Kidney (tissue), 13 donors: ENCODE measurements at regions not wholly inside any gene's neighbourhood (a gene's known extent, or its start where the extent isn't known, plus 50 kb on each side); places are given as distances from the start of the nearest gene placed in this dataset.

Source experiments
- DNase-seq, 5 donors: peaks; one replicate each; pipeline ENCODE4 v3.0.0-alpha.2; 2013 to 2020
- FAIRE-seq: peaks from 2 replicates; lab custom pipeline; 2012; peaks lifted over from hg19 to GRCh38; lab: Jason Lieb, UNC
- H3K27ac ChIP-seq, 2 donors: one replicate each; pipeline ENCODE4 v1.7.0; 2013; ENCODE audit warnings: low read depth in 2 of 2, low read length in 2 of 2, inconsistent platforms in 1 of 2
- H3K27me3 ChIP-seq: one replicate; pipeline ENCODE4 v1.7.1; 2013; ENCODE audit warnings: low read length, inconsistent platforms; ENCODE audit not compliant: control insufficient read depth, insufficient read depth
- H3K36me3 ChIP-seq, 3 donors: one replicate each; pipeline versions ENCODE4 v1.7.0 to v1.7.1; 2013; ENCODE audit warnings: low read length in 3 of 3, control low read depth in 1 of 3, inconsistent platforms in 1 of 3; ENCODE audit not compliant: insufficient read depth in 3 of 3, control insufficient read depth in 2 of 3
- H3K4me1 ChIP-seq, 3 donors: one replicate each; pipeline versions ENCODE4 v1.7.0 to v1.7.1; 2013; ENCODE audit warnings: low read length in 3 of 3, inconsistent platforms in 1 of 3, low read depth in 1 of 3; ENCODE audit not compliant: control insufficient read depth in 2 of 3, insufficient read depth in 2 of 3
- H3K4me3 ChIP-seq, 3 donors: one replicate each; pipeline versions ENCODE4 v1.7.0 to v1.8.1; 2013; ENCODE audit warnings: low read length in 3 of 3, control low read depth in 1 of 3, inconsistent platforms in 1 of 3
- H3K9ac ChIP-seq, 3 donors: one replicate each; pipeline versions ENCODE4 v1.7.0 to v1.7.1; 2013; ENCODE audit warnings: low read length in 3 of 3, control low read depth in 1 of 3, inconsistent platforms in 1 of 3
- H3K9me3 ChIP-seq, 3 donors: one replicate each; pipeline versions ENCODE4 v1.7.0 to v1.7.1; 2013; ENCODE audit warnings: low read length in 3 of 3, control low read depth in 1 of 3, inconsistent platforms in 1 of 3; ENCODE audit not compliant: control insufficient read depth in 2 of 3, insufficient read depth in 1 of 3
- CTCF ChIP-seq: IDR thresholded peaks from 3 replicates; pipeline ENCODE4 v1.5.1; 2012; ENCODE audit warnings: mild to moderate bottlenecking, moderate library complexity, borderline replicate concordance; ENCODE audit not compliant: insufficient read depth; ENCODE audit errors: extremely low read depth
- intact Hi-C: fragments of 100-400 bp; cut with DNase I; formaldehyde crosslinking; loops from one replicate; pipeline ENCODE4 v1.11.1; 2022
- donor health status: control.
- donor health status: control.
- donor health status: control.
- donor health status: control.
- donor health status: control.
- donor health status: DM: yes; HTN: yes; CAD: no.
- donor health status: Normal renal cell carcinoma (clear cell type).

DNA sequence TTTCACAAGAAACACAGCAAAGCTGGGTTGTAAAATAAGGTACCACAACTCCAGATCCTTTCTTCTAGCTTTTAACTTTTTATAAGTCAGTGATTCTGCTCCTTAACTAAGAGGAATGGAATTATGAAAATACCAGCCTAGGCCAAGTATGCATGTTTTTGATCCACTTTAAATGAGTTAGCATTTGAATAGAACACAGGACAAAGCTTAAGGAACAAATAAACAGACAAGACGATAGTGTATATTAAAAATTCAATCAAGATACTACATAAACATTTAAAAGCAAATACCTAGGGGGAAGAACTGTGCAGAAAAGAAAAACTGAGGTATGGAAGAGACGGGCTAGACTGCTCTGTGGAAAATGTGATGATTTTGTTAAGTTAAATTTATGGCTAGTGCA is 200.7 kb downstream of the LURAP1L start:
- H3K4me1 ChIP-seq, result no peaks in the 10 kb centered on the region
- no peak overlapping the region for H3K9ac ChIP-seq
- FAIRE-seq (no peak), DNase-seq (no peak)
- no peaks in the 10 kb centered on the region for H3K9me3 ChIP-seq
- H3K27ac ChIP-seq, result no peak overlapping the region
- no peaks in the 10 kb centered on the region for H3K36me3 ChIP-seq
- intact Hi-C loops, result no loop called here
- TF ChIP-seq CTCF, result no peak
- H3K4me3 ChIP-seq, result no peak overlapping the region
- no peaks in the 10 kb centered on the region for H3K27me3 ChIP-seq

GRCh38 chr9:12980085-12980851 is 205.4 kb downstream of the LURAP1L start:
- H3K9ac ChIP-seq, result no peak overlapping the region
- H3K4me3 ChIP-seq, result no peak overlapping the region
- H3K27ac ChIP-seq, result no peak overlapping the region
- no peaks in the 10 kb centered on the region for H3K27me3 ChIP-seq
- no peaks in the 10 kb centered on the region for H3K4me1 ChIP-seq
- intact Hi-C loops, result no loop called here
- DNase-seq (no peak), FAIRE-seq (no peak)
- no peaks in the 10 kb centered on the region for H3K36me3 ChIP-seq
- no peak for TF ChIP-seq CTCF
- H3K9me3 ChIP-seq, result no peaks in the 10 kb centered on the region

DNA sequence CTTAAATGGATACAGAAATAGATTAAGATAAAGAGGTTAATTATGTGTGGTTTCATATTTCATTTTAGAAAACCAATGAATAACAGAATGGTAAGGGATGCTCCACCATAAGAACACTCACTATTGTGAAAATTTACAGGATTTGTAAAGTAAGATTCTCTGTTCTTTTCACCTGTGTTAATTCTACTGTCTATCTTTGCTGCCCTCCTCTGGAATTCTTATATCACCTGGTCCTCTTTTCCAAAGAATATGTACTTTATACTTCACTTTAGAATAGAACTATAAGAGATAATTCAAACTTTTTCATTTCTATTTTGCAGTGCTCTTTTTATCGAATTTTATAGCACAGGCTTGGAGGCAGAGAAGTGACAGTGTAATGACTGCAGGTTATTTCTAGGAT is 213.4 kb downstream of the LURAP1L start:
- Histone ChIP-seq H3K36me3 (no peaks in the 10 kb centered on the region), H3K9ac (no peak overlapping the region), H3K4me3 (no peak overlapping the region), H3K4me1 (no peaks in the 10 kb centered on the region), H3K27ac (no peak overlapping the region), H3K9me3 (no peaks in the 10 kb centered on the region), H3K27me3 (no peaks in the 10 kb centered on the region)
- FAIRE-seq, result no peak
- no peak for TF ChIP-seq CTCF
- no peak for DNase-seq
- intact Hi-C loops, result no loop called here
